ENCODE measurements at regions not wholly inside any gene's neighbourhood (a gene's known extent, or its start where the extent isn't known, plus 50 kb on each side); places are given as distances from the start of the nearest gene placed in this dataset.
"Not testable (repeated sequence)": the region's sequence is repeated elsewhere in the genome, so short reads cannot be mapped to it uniquely, and the experiment has no call there.

DNA sequence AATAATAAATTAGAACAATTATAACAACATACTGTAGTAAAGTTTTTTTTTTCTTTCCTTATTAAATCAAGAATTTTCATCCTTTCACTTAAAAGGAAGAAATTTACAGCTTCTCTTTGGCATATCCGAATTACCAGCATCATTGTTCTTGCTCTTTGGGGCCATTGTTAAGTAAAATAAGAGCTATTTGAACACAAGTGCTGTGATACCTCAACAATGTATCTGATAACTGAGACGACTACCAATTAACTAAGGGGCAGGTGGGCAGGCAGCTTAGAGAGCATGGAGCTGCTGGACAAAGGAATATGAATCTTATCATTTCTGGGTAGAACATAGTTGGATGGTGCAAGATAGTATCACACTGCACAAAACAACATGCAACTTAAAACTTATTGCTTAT lies 719.9 kb upstream of the TMPRSS15 start:
- intact Hi-C loops (cut with DNase I) = no loop called here
- DNase-seq (no peak), ATAC-seq (no peak)

GRCh38 chr21:19124691-19125090 lies 721.1 kb upstream of the TMPRSS15 start:
- intact Hi-C loops (cut with DNase I) = no loop called here
- ATAC-seq = no peak
- no peak for DNase-seq

GRCh38 chr21:19130379-19131028 lies 726.9 kb upstream of the TMPRSS15 start:
- ATAC-seq (no peak), DNase-seq (no peak)
- intact Hi-C loops (cut with DNase I) = no loop called here

DNA sequence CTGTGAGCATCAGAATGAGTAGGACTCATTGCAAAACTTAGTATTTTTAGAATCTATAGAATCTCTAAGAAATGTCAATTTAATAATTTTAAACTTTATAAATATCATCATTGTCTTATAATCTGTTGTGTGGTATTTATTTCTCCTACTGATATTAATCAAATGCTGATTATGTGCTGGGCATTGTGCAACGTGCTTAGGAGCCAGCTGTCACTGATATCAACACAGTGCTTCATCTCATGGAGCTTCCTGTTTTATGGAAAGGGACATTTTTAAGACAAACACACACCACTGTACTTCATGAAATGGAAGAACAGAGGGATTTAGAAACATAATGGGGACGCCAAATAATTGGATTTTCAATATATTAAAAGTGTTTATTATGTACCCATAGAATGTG lies 737.9 kb upstream of the TMPRSS15 start:
- no peak for ATAC-seq
- intact Hi-C loops (cut with DNase I) = no loop called here
- no peak for DNase-seq

DNA sequence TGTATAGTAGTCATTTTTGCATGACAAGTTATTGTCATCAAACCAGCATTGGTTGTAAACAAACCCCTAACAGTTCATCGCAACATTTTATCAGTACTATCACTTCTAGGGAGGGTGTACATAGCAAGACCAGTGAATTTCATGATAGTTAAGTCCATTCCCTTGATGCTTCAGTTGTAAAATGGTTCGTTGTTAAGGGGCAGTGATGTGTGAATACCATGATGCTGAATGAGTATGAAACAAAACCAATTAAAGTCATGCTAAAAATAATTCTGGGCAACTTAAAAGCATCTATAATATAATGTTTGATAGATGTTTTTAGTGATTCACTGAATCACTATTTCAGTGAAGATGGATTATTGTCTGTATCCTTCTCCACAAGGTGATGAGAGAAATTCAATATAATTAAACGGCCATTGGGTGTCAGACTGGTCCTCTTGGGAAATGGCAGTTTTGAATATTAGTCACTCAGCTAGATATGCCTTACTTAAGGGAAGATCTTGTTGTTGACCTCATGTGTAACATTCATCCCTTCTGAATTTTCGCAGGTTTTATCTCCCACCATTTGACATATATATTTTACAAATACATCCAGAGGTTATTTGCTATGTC lies 742.2 kb upstream of the TMPRSS15 start:
- intact Hi-C loops (cut with DNase I) = no loop called here
- ATAC-seq = no peak
- no peak for DNase-seq

DNA sequence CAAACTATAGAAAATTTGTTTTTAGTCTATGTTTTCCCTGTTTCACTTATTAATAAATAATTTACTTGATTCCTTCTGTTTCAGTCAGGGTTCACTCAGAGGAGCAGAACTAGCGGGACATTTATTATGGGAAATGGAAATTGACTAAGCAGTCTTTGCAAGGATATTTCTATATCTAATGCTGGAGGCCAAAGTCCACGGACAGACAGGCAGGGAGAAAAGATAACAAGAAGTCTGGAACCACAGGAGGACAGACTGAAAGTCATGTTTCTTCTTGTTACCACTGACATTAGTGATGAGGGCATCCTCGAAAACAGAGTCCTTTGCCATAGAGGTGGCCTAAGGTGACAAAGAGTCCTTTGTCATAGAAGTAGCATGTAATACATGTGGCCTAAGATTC lies 744.5 kb upstream of the TMPRSS15 start:
- DNase-seq = no peak
- no peak for ATAC-seq
- intact Hi-C loops (cut with DNase I) = no loop called here

GRCh38 chr21:19171585-19171984 lies 768.0 kb upstream of the TMPRSS15 start:
- intact Hi-C loops (cut with DNase I) = no loop called here
- DNase-seq (no peak), ATAC-seq (no peak)

DNA sequence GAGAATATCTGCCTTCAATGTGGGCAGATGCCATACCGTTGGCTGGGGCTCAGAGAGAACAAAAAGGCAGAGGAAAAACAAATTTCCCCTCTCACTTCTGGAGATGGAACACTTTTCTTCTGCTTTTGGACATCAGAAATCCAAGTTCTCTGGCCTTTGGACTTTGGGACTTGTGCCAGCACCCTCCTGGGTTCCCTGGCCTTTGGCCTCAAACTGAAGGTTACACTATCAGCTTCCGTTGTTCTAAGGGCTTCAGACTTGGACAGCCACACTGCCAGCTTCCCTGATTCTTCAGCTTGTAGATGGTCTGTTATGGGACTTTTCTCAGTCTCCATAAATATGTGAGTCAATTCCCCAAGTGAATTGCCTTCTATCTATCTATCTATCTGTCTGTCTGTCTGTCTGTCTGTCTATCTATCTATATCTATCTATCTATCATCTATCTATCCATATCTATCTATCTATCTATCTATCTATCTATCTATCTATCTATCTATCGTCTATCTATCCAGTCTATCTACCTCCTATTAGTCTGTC lies 778.1 kb upstream of the TMPRSS15 start:
- no peak for DNase-seq
- intact Hi-C loops (cut with DNase I) = no loop called here
- ATAC-seq = no peak

- DNase-seq (no peak), ATAC-seq (no peak)
- intact Hi-C loops (cut with DNase I) = no loop called here
These were observed 794.4 kb upstream of the TMPRSS15 start for GRCh38 chr21:19197950-19198349.

DNA sequence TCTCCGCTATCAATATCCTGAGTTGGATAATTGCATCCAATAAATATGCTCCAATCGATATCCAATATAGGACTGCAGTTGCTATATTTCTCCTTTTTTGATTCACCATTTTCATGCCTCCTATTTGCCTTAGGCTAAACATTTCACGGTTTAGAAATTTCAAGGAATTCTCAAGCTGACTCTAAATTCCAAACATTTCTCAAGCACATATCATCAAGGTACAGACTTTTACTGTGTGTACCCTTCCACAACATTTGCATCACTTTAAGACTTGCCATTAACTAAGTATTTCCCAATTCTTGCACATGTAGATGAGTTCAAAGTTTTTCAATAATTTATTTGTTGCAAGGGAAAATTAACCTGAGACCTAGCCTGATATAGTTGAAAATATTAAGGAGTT lies 795.2 kb upstream of the TMPRSS15 start:
- ATAC-seq = no peak
- DNase-seq = no peak
- intact Hi-C loops (cut with DNase I) = no loop called here

DNA sequence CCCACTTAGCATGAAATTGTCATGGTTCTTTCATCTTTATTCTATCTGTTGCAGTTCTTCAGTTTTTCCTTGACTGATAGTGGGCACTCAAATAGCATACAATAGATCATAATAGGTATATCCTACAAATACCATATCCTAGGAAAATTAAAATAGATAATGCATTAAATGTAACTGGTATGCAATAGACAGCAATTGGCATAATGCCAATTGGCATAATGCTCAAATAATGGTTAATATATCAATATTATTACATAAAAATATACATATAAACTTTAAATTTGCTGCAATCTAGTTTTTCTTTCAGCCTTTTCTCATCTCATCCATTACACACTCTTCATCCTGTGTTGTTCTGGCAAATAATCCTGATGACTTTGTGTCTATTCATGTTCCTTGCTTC lies 814.6 kb upstream of the TMPRSS15 start:
- DNase-seq (no peak), ATAC-seq (no peak)
- intact Hi-C loops (cut with DNase I) = no loop called here

DNA sequence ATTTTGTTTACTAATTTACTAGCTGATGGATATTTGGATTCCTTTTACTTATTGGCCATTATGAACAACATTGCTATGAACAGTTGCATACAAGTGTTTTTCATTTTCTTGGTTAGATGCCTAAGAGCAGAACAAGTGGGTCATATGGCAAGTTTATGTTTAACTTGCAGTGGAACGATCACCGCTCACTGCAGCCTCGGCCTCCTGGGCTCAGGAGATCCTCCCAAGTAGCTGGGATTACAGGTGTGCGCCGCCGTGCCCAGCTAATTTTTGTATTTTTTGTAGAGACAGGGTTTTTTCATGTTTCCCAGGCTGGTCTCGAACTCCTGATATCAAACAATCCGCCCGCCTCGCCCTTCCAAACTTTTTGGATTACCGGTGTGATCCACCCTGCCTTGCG lies 820.5 kb upstream of the TMPRSS15 start:
- DNase-seq = no peak
- intact Hi-C loops (cut with DNase I) = no loop called here
- ATAC-seq = no peak

DNA sequence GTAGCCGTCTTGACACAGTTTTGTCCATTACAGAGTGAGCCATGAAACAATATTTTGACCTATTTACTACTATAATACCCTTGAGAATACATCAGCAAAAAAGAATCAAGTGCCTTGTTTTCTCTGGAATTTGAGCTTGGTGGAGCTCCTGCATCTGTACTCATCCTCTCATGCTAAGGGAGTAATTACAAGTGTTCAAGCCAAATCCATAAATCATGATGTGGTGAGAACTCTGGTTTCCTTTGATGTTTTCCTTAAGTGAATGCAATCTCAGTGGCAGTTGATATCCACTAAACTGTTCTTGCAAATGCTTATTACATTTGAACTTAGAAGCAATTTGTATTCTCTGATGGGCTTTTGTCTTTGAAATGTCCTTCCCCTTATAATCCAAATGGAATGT lies 824.6 kb upstream of the TMPRSS15 start:
- DNase-seq (no peak), ATAC-seq (no peak)
- intact Hi-C loops (cut with DNase I) = no loop called here

- ATAC-seq; DNase-seq; intact Hi-C loops (cut with DNase I): not testable (repeated sequence)
These were observed 830.3 kb upstream of the TMPRSS15 start for GRCh38 chr21:19233841-19234240.

DNA sequence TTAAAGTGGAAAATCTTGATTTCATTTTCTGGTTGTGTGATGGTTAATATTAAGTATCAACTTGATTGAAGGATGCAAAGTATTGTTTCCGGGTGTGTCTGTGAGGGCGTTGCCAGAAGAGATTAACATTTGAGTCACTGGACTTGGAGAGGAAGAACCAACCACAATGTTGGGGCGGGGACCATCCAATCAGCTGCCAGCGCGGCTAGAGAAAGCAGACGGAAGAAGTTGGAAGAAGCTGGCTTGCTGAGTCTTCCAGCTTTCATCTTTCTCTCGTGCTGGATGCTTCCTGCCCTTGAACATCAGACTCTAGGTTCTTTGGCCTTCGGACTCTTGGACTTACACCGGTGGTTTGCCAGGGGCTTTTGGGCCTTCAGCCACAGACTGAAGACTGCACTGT lies 832.6 kb upstream of the TMPRSS15 start:
- no peak for DNase-seq
- no peak for ATAC-seq
- intact Hi-C loops (cut with DNase I) = no loop called here

- DNase-seq (no peak), ATAC-seq (no peak)
- intact Hi-C loops (cut with DNase I) = no loop called here
These were observed 834.0 kb upstream of the TMPRSS15 start for GRCh38 chr21:19237608-19238007.

DNA sequence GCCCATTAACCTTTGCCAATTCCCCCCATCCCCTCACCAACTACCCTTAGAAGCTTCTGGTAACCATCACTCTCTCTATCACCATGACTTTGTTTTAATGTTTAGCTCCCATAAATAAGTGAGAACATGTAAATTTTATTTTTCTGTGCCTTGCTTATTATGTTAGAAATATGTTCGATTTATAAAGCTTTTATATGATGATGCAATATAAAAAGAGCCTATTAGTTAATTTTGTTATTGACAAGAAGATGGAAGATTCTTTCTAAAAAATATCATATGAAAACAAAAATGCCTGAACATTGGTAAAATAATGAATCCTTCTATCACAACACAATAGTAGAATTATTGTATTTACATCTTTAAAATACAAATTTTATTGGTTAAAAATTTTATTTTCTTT lies 836.1 kb upstream of the TMPRSS15 start:
- intact Hi-C loops (cut with DNase I) = no loop called here
- ATAC-seq (no peak), DNase-seq (no peak)

DNA sequence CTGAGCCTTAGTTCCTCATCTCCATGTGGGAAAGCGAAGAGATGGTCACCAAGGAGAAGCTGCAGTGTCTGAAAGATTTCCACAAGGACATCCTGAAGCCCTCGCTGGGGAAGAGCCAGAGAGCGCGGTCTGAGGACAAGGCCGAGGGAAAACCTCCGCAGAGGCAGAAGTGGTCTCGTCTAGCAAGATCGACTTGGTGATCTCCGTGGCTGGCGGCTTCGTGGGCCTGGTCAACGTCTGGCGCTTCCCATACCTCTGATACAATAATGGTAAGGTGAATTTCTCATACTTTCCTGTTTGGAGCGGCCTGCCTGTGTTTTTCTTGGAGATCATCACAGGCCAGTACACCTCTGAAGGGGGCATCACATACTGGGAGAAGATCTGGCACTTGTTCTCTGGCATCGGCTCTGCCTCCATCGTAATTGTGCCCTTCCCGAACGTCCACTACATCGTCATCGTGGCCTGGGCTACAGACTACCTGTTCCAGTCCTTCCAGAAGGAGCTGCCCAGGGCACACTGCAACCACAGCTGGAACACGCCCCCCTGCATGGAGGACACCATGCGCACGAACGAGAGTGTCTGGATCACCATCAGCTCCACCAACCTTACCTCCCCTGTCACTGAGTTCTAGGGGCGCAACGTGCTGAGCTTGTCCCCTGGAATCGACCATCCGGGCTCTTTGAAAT lies 841.1 kb upstream of the TMPRSS15 start:
- intact Hi-C loops (cut with DNase I) = no loop called here
- DNase-seq = peak; percentile 14
- no peak for ATAC-seq

GRCh38 chr21:19245188-19245580 lies 841.6 kb upstream of the TMPRSS15 start:
- ATAC-seq (no peak), DNase-seq (peak; percentile 7)
- intact Hi-C loops (cut with DNase I) = no loop called here

GRCh38 chr21:19246018-19246417 lies 842.4 kb upstream of the TMPRSS15 start:
- no peak for ATAC-seq
- intact Hi-C loops (cut with DNase I) = no loop called here
- no peak for DNase-seq
